ENCODE measurements at regions not wholly inside any gene's neighbourhood (a gene's known extent, or its start where the extent isn't known, plus 50 kb on each side); places are given as distances from the start of the nearest gene placed in this dataset.

GRCh38 chr13:50276550-50276949 is 261.3 kb downstream of the KCNRG start:
- Histone ChIP-seq H3K14ac (replicated peaks; ENCODE audit: low read depth, low read length) (no peak overlapping the region), H2BK15ac (ENCODE audit: low read depth, low read length) (no peak overlapping the region), H3K9ac (ENCODE audit: low read depth, low read length) (no peak overlapping the region), H4K8ac (ENCODE audit: low read depth in 2 of 2, low read length in 2 of 2) (no peak overlapping the region), H3K9me3 (ENCODE audit: control insufficient read depth, insufficient read depth, low read length) (peaks cover 2% of the 10 kb centered on the region; the same call in 1 of the 2 replicates), H3K4me1 (ENCODE audit: control insufficient read depth, insufficient read depth, low read length) (no peaks in the 10 kb centered on the region), H3K4ac (ENCODE audit: low read depth, low read length) (no peak overlapping the region), H4K5ac (ENCODE audit: low read depth, low read length) (no peak overlapping the region), H3K4me3 (ENCODE audit: insufficient read depth, low read depth, low read length) (no peak overlapping the region), H2BK120ac (ENCODE audit: low read depth, low read length) (no peak overlapping the region), H3K9me1 (ENCODE audit: insufficient read depth, low read length) (no peaks in the 10 kb centered on the region), H3K23ac (ENCODE audit: low read depth, low read length) (no peak overlapping the region), H3K79me1 (ENCODE audit: low read depth in 1 of 2, low read length in 2 of 2) (no peaks in the 10 kb centered on the region), H3K56ac (ENCODE audit: extremely low read depth, insufficient read depth, low read length) (no peak overlapping the region), H2AK5ac (ENCODE audit: low read depth, low read length) (no peak overlapping the region), H2BK5ac (ENCODE audit: low read depth, low read length, poor library complexity, severe bottlenecking) (no peak overlapping the region), H3K4me2 (ENCODE audit: low read depth, low read length) (no peak overlapping the region), H2AK9ac (replicated peaks; ENCODE audit: low read depth, low read length, poor library complexity) (no peak overlapping the region), H3K27ac (ENCODE audit: insufficient read depth, low read length) (no peak overlapping the region), H4K20me1 (ENCODE audit: insufficient read depth, low read length) (no peaks in the 10 kb centered on the region), H3K36me3 (ENCODE audit: control insufficient read depth, insufficient read depth, low read length) (no peaks in the 10 kb centered on the region), H3K18ac (ENCODE audit: low read depth, low read length) (no peak overlapping the region), H2BK20ac (ENCODE audit: low read depth, low read length) (no peak overlapping the region), H2AFZ (replicated peaks; ENCODE audit: low read length, poor library complexity) (no peak overlapping the region), H3K27me3 (ENCODE audit: control insufficient read depth, insufficient read depth, low read length) (peaks cover 4% of the 10 kb centered on the region), H4K91ac (ENCODE audit: insufficient read depth, low read depth, low read length) (no peak overlapping the region)
- no CpG with 5 or more reads among the region's 2 CpGs for WGBS, 2 experiments (ENCODE audit: extremely low coverage in 2 of 2, insufficient read length in 1 of 2)
- no peak for DNase-seq
- in situ Hi-C loops (cut with MboI; ENCODE audit: low sequenced_read_pairs): no loop called here
- dilution Hi-C loops (cut with HindIII; ENCODE audit: low sequenced_read_pairs, unreplicated experiment): no loop called here
- no TSS peak for BruUV-seq (replicated peaks)
- POLR2A ChIA-PET (ENCODE audit: unreplicated experiment): no interaction called here
- no peak for ATAC-seq (ENCODE audit: low read depth)
- CTCF ChIA-PET: no interaction called here
- intact Hi-C loops (cut with micrococcal nuclease): no loop called here
- TF ChIP-seq FOS (IDR thresholded peaks at IDR 0.05; ENCODE audit: low read depth, low read length) (no peak), MXI1 (IDR thresholded peaks at IDR 0.05; ENCODE audit: borderline replicate concordance, low read depth, low read length) (no peak), CEBPB (IDR thresholded peaks at IDR 0.05; ENCODE audit: low read depth, low read length) (no peak), MAFK (IDR thresholded peaks at IDR 0.05; ENCODE audit: low read depth, low read length) (no peak), POLR2A (IDR thresholded peaks at IDR 0.05; ENCODE audit: low read depth, low read length) (no peak), SMC3 (IDR thresholded peaks at IDR 0.05; ENCODE audit: low read depth, low read length) (no peak), RAD21 (IDR thresholded peaks at IDR 0.05; ENCODE audit: low read length) (no peak), NFE2L2 (IDR thresholded peaks at IDR 0.05; ENCODE audit: low read depth, low read length) (no peak), CHD1 (IDR thresholded peaks at IDR 0.05; ENCODE audit: low read depth, low read length) (no peak), RCOR1 (IDR thresholded peaks at IDR 0.05; ENCODE audit: insufficient replicate concordance, low read length) (no peak), BHLHE40 (IDR thresholded peaks at IDR 0.05; ENCODE audit: low read depth, low read length) (no peak), MAZ (IDR thresholded peaks at IDR 0.05; ENCODE audit: borderline replicate concordance, low read depth, low read length) (no peak), RFX5 (IDR thresholded peaks at IDR 0.05; ENCODE audit: low read depth, low read length) (no peak)
- TF ChIP-seq, protein P1, sequence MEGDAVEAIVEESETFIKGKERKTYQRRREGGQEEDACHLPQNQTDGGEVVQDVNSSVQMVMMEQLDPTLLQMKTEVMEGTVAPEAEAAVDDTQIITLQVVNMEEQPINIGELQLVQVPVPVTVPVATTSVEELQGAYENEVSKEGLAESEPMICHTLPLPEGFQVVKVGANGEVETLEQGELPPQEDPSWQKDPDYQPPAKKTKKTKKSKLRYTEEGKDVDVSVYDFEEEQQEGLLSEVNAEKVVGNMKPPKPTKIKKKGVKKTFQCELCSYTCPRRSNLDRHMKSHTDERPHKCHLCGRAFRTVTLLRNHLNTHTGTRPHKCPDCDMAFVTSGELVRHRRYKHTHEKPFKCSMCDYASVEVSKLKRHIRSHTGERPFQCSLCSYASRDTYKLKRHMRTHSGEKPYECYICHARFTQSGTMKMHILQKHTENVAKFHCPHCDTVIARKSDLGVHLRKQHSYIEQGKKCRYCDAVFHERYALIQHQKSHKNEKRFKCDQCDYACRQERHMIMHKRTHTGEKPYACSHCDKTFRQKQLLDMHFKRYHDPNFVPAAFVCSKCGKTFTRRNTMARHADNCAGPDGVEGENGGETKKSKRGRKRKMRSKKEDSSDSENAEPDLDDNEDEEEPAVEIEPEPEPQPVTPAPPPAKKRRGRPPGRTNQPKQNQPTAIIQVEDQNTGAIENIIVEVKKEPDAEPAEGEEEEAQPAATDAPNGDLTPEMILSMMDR (conservative IDR thresholded peaks at IDR 0.05; ENCODE audit: low read depth, low read length): no peak
- TF ChIP-seq, protein P2, sequence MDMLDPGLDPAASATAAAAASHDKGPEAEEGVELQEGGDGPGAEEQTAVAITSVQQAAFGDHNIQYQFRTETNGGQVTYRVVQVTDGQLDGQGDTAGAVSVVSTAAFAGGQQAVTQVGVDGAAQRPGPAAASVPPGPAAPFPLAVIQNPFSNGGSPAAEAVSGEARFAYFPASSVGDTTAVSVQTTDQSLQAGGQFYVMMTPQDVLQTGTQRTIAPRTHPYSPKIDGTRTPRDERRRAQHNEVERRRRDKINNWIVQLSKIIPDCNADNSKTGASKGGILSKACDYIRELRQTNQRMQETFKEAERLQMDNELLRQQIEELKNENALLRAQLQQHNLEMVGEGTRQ (IDR thresholded peaks at IDR 0.05; ENCODE audit: low read depth, low read length): no peak
- TF ChIP-seq, protein P3, sequence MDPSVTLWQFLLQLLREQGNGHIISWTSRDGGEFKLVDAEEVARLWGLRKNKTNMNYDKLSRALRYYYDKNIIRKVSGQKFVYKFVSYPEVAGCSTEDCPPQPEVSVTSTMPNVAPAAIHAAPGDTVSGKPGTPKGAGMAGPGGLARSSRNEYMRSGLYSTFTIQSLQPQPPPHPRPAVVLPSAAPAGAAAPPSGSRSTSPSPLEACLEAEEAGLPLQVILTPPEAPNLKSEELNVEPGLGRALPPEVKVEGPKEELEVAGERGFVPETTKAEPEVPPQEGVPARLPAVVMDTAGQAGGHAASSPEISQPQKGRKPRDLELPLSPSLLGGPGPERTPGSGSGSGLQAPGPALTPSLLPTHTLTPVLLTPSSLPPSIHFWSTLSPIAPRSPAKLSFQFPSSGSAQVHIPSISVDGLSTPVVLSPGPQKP (IDR thresholded peaks at IDR 0.05; ENCODE audit: borderline replicate concordance, low read depth, low read length): no peak
